Stimulated activated CD4-positive, alpha-beta T cell treated with anti-CD3 and anti-CD28 coated beads, Interleukin-4, amount 100 ng/mL, for 48 hours (primary cell): ENCODE measurements at regions not wholly inside any gene's neighbourhood (a gene's known extent, or its start where the extent isn't known, plus 50 kb on each side); places are given as distances from the start of the nearest gene placed in this dataset.
A peak's percentile ranks its signal among the peaks of the same experiment; 100 is the strongest.
"Not testable (repeated sequence)": the region's sequence is repeated elsewhere in the genome, so short reads cannot be mapped to it uniquely, and the experiment has no call there.

Experiments
- DNase-seq, 2 donors: peaks; one replicate each; pipeline ENCODE4 v3.0.0-alpha.2; 2020; ENCODE audit warnings: low read depth in 2 of 2

DNA sequence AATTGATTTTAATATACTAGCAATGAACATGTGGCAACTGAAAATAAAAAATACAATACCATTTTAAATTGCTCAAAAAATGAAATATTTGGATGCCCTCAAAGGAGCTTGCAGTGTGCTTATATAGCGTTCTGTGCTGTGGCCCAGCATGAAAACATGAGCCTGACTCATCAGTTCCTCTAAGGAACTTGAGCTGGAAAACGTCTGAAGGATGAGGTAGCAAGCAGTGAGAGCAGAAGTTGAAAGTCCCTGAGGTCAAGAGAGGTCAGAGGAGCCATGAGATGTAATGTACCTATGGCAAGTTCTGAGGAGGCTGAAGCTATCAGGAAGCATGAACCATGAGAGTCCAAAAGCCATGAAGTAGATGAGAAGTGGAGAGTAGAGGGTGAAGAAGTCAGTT lies 59.7 kb downstream of the HMGB3 start:
- no peak for DNase-seq

DNA sequence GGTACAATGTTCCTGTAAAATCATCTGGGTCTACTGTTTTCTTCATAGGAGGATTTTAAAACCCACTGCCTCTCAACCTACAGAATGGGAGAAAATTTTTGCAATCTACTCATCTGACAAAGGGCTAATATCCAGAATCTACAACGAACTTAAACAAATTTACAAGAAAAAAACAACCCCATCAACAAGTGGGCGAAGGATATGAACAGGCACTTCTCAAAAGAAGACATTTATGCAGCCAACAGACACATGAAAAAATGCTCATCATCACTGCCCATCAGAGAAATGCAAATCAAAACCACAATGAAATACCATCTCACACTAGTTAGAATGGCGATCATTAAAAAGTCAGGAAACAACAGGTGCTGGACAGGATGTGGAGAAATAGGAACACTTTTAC lies 83.2 kb downstream of the HMGB3 start:
- DNase-seq, result not testable (repeated sequence)

GRCh38 chrX:151073767-151074166 lies 90.6 kb downstream of the HMGB3 start:
- no peak for DNase-seq

GRCh38 chrX:151081016-151081415 lies 95.4 kb upstream of the GPR50 start:
- no peak for DNase-seq

- peak; percentile 44 to 53 for DNase-seq
These were observed 94.1 kb upstream of the GPR50 start for GRCh38 chrX:151082077-151082948.

- no peak for DNase-seq
These were observed 91.9 kb upstream of the GPR50 start for GRCh38 chrX:151084454-151084853.

DNA sequence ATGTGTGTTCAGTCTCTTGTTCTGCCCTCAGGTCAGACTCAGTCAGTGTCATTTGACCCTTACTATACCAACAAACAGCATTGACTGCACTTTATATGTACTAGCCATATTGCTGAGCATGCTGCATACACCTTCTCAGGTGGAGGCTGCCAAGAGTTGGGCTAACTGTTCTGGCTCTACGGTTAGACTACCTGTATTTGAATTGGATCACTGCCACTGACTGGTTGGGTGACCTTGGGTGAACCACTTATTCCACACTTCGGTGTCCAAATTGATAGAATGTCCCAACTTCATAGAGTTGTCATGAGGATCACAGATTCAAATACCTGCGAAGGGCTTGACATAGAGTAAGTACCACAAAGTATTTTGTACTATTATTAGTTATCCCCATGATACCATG lies 91.2 kb upstream of the GPR50 start:
- DNase-seq, result no peak

GRCh38 chrX:151088221-151088620 lies 88.2 kb upstream of the GPR50 start:
- no peak for DNase-seq

DNA sequence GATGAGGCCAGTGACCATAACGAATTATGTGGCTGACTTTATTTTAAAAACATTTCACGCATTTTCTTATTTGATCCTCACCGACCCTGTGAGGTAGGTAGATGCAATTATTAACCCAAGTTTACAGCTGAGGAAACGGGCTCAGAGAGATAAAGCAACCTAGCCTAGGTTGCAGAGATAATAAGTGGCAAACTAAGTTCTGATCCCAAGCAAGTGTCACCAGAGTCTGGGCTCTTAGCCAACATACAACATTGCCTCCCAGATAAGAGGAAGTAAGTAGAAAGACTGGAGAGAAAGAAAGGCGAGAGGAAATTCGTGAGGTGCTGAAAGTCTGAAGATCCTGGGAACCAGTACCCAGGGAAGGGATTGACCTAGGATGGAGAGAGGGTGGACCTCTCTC lies 77.4 kb upstream of the GPR50 start:
- DNase-seq, result no peak

GRCh38 chrX:151100799-151101198 lies 75.6 kb upstream of the GPR50 start:
- DNase-seq, result no peak

DNA sequence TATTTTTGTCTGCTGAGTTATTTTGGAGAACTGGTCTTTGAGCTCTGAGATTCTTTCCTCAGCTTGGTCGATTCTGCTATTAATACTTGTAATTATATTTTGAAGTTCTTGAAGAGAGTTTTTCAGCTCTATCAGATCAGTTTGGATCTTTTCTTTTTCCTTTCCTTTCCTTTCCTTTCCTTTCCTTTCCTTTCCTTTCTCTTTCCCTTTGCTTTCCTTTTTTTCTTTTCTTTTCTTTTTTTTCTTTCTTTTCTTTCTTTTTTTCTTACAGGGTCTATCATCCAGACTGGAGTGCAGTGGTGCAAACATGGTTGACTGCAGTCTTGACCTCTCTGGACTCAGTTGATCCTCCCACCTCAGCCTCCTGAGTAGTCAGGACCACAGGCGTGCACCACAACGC lies 63.2 kb upstream of the GPR50 start:
- not testable (repeated sequence) for DNase-seq
